ENCODE measurements at regions not wholly inside any gene's neighbourhood (a gene's known extent, or its start where the extent isn't known, plus 50 kb on each side); places are given as distances from the start of the nearest gene placed in this dataset.
"Not testable (repeated sequence)": the region's sequence is repeated elsewhere in the genome, so short reads cannot be mapped to it uniquely, and the experiment has no call there.

GRCh38 chr3:153266619-153267018 lies 104.6 kb downstream of the RAP2B start:
- DNase-seq (ENCODE audit: low read depth in 2 of 2, low spot score in 1 of 2): no peak

DNA sequence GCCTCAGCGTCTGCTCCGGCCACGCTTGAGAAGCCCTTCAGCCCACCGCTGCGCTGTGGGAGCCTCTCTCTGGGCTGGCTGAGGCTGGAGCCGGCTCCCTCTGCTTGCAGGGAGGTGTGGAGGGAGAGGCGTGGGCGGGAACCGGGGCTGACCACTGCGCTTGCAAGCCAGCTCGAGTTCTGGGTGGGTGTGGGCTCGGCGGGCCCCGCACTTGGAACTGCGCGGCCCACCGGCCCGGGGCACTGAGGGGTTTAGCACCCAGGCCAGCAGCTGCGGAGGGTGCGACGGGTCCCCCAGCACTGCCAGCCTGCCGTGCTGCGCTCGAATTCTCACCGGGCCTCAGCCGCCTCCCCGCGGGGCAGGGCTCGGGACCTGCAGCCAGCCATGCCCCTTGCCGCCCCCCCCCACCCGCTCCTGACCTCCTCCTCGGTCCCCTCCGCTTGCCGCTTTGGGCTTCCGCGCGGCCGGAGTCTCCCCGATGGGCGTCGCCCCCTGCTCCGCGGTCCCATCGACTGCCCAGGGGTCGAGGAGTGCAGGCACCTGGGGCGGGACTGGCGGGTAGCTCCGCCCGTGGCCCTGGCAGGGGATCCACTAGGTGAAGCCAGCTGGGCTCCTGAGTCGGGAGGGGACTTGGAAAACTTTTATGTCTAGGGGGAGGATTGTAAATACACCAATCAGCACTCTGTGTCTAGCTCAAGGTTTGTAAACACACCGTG lies 106.7 kb downstream of the RAP2B start:
- DNase-seq (ENCODE audit: low read depth in 2 of 2, low spot score in 1 of 2): no peak

GRCh38 chr3:153269730-153270129 lies 107.7 kb downstream of the RAP2B start:
- DNase-seq (ENCODE audit: low read depth in 2 of 2, low spot score in 1 of 2): no peak

GRCh38 chr3:153273217-153273616 lies 111.2 kb downstream of the RAP2B start:
- DNase-seq (ENCODE audit: low read depth in 2 of 2, low spot score in 1 of 2): no peak

DNA sequence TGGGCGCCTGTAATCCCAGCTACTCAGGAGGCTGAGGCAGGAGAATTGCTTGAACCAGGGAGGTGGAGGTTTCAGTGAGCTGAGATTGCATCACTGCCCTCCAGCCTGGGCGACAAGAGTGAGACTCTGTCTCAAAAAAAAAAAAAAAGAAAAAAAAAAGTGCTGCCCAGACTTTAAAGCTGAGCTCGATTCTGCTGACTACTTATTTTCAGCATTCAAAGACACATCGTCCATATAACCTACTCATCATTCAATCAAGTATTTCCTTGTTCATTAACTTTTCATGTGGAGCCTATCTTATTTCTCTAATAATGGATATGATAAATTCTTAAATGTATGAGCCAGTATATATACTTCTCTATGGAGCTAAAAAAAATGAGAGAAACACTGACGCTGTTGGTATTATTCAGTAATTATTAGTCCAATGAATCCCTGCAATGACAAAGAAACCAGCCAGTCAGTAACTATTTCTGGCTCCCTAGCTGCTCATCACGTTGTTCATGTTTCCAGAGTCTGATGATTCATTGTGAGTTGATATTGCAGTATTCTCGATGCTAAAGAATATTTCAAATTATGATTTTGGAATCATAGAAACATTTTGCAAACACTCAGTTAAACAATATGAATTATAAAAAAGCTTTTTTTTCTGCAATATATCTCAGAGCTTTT lies 111.9 kb downstream of the RAP2B start:
- no peak for DNase-seq (ENCODE audit: low read depth in 2 of 2, low spot score in 1 of 2)

- no peak for DNase-seq (ENCODE audit: low read depth in 2 of 2, low spot score in 1 of 2)
Observed at GRCh38 chr3:153274561-153274960, 112.5 kb downstream of the RAP2B start.

- no peak for DNase-seq (ENCODE audit: low read depth in 2 of 2, low spot score in 1 of 2)
Observed at GRCh38 chr3:153275514-153275913, 113.5 kb downstream of the RAP2B start.

GRCh38 chr3:153277029-153277428 lies 115.0 kb downstream of the RAP2B start:
- DNase-seq (ENCODE audit: low read depth in 2 of 2, low spot score in 1 of 2): no peak

- DNase-seq (ENCODE audit: low read depth in 2 of 2, low spot score in 1 of 2): not testable (repeated sequence)
Observed at GRCh38 chr3:153281236-153281997, 119.4 kb downstream of the RAP2B start.

GRCh38 chr3:153282355-153282754 lies 120.3 kb downstream of the RAP2B start:
- DNase-seq (ENCODE audit: low read depth in 2 of 2, low spot score in 1 of 2): no peak

- DNase-seq (ENCODE audit: low read depth in 2 of 2, low spot score in 1 of 2): no peak
Observed at GRCh38 chr3:153284282-153284938, 122.4 kb downstream of the RAP2B start.

- DNase-seq (ENCODE audit: low read depth in 2 of 2, low spot score in 1 of 2): no peak
Observed at GRCh38 chr3:153285194-153285641, 123.2 kb downstream of the RAP2B start.

DNA sequence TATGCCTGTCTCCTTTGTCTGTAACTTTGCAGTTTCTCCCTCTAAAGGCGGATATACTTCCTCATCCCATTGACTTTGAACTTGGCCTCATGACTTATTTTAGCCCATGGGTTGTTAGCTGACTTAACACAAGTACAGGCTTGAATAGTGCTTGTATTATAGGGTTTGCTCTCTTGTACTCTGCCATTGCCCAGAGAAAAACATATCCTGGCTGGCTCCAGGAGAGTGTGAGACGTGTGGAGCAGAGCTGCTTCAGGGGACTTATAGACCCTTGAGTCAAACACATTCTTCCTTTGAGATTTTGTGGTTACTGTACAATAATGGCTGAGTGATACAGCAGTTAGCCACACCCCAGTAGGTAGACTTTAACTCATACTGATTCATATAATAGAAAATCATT lies 124.0 kb downstream of the RAP2B start:
- DNase-seq (ENCODE audit: low read depth in 2 of 2, low spot score in 1 of 2): no peak

DNA sequence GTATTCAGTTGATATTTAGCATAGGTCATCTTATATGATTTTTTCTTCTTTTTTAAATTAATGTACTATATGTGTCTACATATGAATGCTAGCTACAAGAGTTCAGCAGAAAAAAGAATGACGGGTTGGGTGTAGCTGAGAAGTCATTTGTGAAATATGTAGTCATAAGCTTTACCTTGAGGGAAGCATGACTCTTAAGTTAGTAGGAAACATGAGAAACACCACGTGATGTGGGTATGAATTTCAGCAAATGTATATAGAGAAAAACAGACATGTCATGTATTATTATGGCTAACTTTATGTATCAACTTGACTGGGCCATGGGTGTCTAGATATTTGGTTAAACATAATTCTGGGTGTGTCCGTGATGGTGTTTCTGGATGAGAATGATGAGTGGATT lies 125.0 kb downstream of the RAP2B start:
- DNase-seq (ENCODE audit: low read depth in 2 of 2, low spot score in 1 of 2): no peak

DNA sequence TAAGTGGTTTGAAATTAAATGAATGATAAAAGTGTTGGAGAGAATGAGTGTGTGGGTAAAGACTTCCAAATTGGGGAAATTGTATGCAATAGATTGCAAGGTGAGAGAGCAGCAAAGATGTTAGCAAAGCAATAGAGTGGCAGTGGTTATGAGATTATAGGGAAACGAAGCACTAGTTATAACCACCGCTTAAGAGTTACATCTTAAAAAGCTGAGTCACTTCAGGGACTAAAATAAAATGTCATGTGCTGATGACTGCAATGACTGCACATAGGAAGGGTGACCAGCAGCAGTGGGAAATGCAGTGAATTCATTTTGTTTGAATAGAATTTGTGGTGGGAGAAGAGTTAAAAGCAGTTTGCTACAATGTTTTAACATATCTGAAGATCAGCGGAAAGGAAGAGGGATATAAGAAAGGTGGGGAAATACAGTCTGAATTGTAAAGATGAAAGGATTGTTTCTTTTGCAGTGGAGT lies 127.3 kb downstream of the RAP2B start:
- DNase-seq (ENCODE audit: low read depth in 2 of 2, low spot score in 1 of 2): no peak

- DNase-seq (ENCODE audit: low read depth in 2 of 2, low spot score in 1 of 2): no peak
Observed at GRCh38 chr3:153290268-153291015, 128.4 kb downstream of the RAP2B start.

- DNase-seq (ENCODE audit: low read depth in 2 of 2, low spot score in 1 of 2): no peak
Observed at GRCh38 chr3:153291059-153291685, 129.1 kb downstream of the RAP2B start.

- DNase-seq (ENCODE audit: low read depth in 2 of 2, low spot score in 1 of 2): no peak
Observed at GRCh38 chr3:153293265-153293664, 131.2 kb downstream of the RAP2B start.

DNA sequence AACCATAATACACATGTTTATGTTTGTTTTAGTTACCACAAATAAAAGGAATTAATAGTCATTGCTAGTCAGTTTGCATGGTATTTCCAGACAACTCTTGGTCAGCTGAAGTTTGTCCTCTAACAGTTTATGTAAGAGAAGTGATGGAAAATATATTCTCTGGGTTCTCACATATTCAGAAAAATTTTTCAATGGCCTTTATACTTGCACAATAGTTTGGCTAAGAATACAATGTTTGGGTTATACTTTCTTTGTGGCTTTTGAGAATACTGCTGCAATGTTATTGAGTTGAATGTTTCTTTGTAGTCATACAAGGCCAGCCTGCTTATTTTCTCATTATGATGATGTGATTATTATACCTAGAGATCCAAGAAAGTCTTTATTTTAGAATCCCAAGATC lies 133.9 kb downstream of the RAP2B start:
- DNase-seq (ENCODE audit: low read depth in 2 of 2, low spot score in 1 of 2): no peak

GRCh38 chr3:153305189-153305588 lies 143.2 kb downstream of the RAP2B start:
- DNase-seq (ENCODE audit: low read depth in 2 of 2, low spot score in 1 of 2): no peak

Data from stimulated activated CD8-positive, alpha-beta memory T cell treated with anti-CD3 and anti-CD28 coated beads, Interleukin-4, amount 100 ng/mL, for 1 hour (primary cell).